ENCODE measurements at regions not wholly inside any gene's neighbourhood (a gene's known extent, or its start where the extent isn't known, plus 50 kb on each side); places are given as distances from the start of the nearest gene placed in this dataset.

- TF ChIP-seq, protein P1, sequence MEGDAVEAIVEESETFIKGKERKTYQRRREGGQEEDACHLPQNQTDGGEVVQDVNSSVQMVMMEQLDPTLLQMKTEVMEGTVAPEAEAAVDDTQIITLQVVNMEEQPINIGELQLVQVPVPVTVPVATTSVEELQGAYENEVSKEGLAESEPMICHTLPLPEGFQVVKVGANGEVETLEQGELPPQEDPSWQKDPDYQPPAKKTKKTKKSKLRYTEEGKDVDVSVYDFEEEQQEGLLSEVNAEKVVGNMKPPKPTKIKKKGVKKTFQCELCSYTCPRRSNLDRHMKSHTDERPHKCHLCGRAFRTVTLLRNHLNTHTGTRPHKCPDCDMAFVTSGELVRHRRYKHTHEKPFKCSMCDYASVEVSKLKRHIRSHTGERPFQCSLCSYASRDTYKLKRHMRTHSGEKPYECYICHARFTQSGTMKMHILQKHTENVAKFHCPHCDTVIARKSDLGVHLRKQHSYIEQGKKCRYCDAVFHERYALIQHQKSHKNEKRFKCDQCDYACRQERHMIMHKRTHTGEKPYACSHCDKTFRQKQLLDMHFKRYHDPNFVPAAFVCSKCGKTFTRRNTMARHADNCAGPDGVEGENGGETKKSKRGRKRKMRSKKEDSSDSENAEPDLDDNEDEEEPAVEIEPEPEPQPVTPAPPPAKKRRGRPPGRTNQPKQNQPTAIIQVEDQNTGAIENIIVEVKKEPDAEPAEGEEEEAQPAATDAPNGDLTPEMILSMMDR (IDR thresholded peaks at IDR 0.05; ENCODE audit: insufficient read depth, low read depth, low read length), result no peak
- TF ChIP-seq EZH2 (IDR thresholded peaks at IDR 0.05; ENCODE audit: insufficient read depth, low read length), result no peak
Observed at GRCh38 chr13:50713523-50714248, 129.8 kb downstream of the DLEU7 start.

All from astrocyte (in vitro differentiated cells and primary cell).